ENCODE measurements at regions not wholly inside any gene's neighbourhood (a gene's known extent, or its start where the extent isn't known, plus 50 kb on each side); places are given as distances from the start of the nearest gene placed in this dataset.

DNA sequence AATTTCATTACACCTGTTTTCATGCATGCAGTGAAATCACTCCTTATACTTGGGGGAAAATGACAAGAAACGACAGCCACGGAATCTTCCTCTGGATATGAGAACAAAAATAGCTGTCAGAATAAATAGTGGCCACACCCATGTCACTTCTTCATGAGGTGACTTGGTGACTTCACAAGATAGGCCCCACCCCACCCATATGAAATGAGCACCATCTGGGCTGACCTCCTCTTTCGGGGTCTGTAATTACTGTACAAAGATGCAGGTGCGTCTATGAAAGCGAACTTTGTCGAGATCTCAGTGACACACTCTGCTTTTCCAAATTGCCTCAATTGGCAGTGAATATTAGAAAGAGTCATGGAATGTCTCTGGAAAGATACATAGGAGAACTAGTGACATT, 184.2 kb upstream of the CCN2 start:
- intact Hi-C loops (cut with micrococcal nuclease; ENCODE audit: unreplicated experiment) = no loop called here
- FAIRE-seq (no peak), DNase-seq (ENCODE audit: low read depth, low spot score) (no peak), ATAC-seq (no peak)
- Histone ChIP-seq H2AFZ (ENCODE audit: control insufficient read depth, low read depth, low read length) (no peak overlapping the region), H3K27ac (ENCODE audit: control insufficient read depth, insufficient read depth) (no peak overlapping the region), H3K27me3 (replicated peaks in 1 of 2; ENCODE audit: control insufficient read depth in 2 of 2, insufficient read depth in 2 of 2, low read length in 1 of 2) (peaks cover 0 to 2% of the 10 kb centered on the region in 2 experiments; a peak in 1 of 4 replicates), H4K20me1 (ENCODE audit: control insufficient read depth, insufficient read depth) (no peaks in the 10 kb centered on the region), H3K4me2 (ENCODE audit: control insufficient read depth, insufficient read depth) (no peak overlapping the region), H3K79me2 (ENCODE audit: control insufficient read depth, insufficient read depth, low read length) (no peaks in the 10 kb centered on the region), H3K9ac (ENCODE audit: control insufficient read depth, insufficient read depth, low read length) (no peak overlapping the region), H3K4me3 (no peak overlapping the region), H3K36me3 (ENCODE audit: control insufficient read depth in 2 of 2, insufficient read depth in 2 of 2, low read length in 1 of 2) (no peaks in the 10 kb centered on the region), H3K4me1 (ENCODE audit: control insufficient read depth, insufficient read depth, low read length) (no peaks in the 10 kb centered on the region), H3K9me3 (replicated peaks; ENCODE audit: control insufficient read depth, insufficient read depth, low read length) (no peaks in the 10 kb centered on the region)
- ChIA-PET CTCF (interaction anchor here (0.6 kb wide), 1 partner anchor 9 kb away, joined by 3 read pairs; no protein-coding TSS in a partner anchor), SMC1A (ENCODE audit: uncharacterized antibody, unreplicated experiment) (no interaction called here), RAD21 (ENCODE audit: unreplicated experiment) (no interaction called here), POLR2A (no interaction called here)
- no TSS peak for BruUV-seq (replicated peaks)
- in situ Hi-C loops (cut with MboI) = no loop called here
- WGBS (ENCODE audit: insufficient coverage, insufficient replicate concordance, low lambda C conversion rate, missing lambda C conversion rate) = 49% methylated on average over 6 of the region's 6 CpGs
- TF ChIP-seq HDAC6 (IDR thresholded peaks at IDR 0.05; ENCODE audit: unreplicated experiment) (no peak), NFXL1 (IDR thresholded peaks at IDR 0.05; ENCODE audit: borderline replicate concordance) (no peak), EED (IDR thresholded peaks at IDR 0.05; ENCODE audit: low read depth) (no peak), CBX5 (IDR thresholded peaks at IDR 0.05; ENCODE audit: low read depth) (no peak), BACH1 (IDR thresholded peaks at IDR 0.05; ENCODE audit: borderline replicate concordance) (no peak), FOXM1 (IDR thresholded peaks at IDR 0.05; ENCODE audit: low read depth, low read length) (no peak)
- TF ChIP-seq, protein P1, sequence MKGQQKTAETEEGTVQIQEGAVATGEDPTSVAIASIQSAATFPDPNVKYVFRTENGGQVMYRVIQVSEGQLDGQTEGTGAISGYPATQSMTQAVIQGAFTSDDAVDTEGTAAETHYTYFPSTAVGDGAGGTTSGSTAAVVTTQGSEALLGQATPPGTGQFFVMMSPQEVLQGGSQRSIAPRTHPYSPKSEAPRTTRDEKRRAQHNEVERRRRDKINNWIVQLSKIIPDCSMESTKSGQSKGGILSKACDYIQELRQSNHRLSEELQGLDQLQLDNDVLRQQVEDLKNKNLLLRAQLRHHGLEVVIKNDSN (IDR thresholded peaks at IDR 0.05; ENCODE audit: borderline replicate concordance, extremely low read length, insufficient read depth, low read depth, low read length) = no peak
- TF ChIP-seq, protein P2, sequence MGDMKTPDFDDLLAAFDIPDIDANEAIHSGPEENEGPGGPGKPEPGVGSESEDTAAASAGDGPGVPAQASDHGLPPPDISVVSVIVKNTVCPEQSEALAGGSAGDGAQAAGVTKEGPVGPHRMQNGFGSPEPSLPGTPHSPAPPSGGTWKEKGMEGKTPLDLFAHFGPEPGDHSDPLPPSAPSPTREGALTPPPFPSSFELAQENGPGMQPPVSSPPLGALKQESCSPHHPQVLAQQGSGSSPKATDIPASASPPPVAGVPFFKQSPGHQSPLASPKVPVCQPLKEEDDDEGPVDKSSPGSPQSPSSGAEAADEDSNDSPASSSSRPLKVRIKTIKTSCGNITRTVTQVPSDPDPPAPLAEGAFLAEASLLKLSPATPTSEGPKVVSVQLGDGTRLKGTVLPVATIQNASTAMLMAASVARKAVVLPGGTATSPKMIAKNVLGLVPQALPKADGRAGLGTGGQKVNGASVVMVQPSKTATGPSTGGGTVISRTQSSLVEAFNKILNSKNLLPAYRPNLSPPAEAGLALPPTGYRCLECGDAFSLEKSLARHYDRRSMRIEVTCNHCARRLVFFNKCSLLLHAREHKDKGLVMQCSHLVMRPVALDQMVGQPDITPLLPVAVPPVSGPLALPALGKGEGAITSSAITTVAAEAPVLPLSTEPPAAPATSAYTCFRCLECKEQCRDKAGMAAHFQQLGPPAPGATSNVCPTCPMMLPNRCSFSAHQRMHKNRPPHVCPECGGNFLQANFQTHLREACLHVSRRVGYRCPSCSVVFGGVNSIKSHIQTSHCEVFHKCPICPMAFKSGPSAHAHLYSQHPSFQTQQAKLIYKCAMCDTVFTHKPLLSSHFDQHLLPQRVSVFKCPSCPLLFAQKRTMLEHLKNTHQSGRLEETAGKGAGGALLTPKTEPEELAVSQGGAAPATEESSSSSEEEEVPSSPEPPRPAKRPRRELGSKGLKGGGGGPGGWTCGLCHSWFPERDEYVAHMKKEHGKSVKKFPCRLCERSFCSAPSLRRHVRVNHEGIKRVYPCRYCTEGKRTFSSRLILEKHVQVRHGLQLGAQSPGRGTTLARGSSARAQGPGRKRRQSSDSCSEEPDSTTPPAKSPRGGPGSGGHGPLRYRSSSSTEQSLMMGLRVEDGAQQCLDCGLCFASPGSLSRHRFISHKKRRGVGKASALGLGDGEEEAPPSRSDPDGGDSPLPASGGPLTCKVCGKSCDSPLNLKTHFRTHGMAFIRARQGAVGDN (IDR thresholded peaks at IDR 0.05) = no peak
- TF ChIP-seq, protein P3, sequence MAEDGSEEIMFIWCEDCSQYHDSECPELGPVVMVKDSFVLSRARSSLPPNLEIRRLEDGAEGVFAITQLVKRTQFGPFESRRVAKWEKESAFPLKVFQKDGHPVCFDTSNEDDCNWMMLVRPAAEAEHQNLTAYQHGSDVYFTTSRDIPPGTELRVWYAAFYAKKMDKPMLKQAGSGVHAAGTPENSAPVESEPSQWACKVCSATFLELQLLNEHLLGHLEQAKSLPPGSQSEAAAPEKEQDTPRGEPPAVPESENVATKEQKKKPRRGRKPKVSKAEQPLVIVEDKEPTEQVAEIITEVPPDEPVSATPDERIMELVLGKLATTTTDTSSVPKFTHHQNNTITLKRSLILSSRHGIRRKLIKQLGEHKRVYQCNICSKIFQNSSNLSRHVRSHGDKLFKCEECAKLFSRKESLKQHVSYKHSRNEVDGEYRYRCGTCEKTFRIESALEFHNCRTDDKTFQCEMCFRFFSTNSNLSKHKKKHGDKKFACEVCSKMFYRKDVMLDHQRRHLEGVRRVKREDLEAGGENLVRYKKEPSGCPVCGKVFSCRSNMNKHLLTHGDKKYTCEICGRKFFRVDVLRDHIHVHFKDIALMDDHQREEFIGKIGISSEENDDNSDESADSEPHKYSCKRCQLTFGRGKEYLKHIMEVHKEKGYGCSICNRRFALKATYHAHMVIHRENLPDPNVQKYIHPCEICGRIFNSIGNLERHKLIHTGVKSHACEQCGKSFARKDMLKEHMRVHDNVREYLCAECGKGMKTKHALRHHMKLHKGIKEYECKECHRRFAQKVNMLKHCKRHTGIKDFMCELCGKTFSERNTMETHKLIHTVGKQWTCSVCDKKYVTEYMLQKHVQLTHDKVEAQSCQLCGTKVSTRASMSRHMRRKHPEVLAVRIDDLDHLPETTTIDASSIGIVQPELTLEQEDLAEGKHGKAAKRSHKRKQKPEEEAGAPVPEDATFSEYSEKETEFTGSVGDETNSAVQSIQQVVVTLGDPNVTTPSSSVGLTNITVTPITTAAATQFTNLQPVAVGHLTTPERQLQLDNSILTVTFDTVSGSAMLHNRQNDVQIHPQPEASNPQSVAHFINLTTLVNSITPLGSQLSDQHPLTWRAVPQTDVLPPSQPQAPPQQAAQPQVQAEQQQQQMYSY (CRISPR knock-in tag; IDR thresholded peaks at IDR 0.05) = no peak
- TF ChIP-seq, protein P4, sequence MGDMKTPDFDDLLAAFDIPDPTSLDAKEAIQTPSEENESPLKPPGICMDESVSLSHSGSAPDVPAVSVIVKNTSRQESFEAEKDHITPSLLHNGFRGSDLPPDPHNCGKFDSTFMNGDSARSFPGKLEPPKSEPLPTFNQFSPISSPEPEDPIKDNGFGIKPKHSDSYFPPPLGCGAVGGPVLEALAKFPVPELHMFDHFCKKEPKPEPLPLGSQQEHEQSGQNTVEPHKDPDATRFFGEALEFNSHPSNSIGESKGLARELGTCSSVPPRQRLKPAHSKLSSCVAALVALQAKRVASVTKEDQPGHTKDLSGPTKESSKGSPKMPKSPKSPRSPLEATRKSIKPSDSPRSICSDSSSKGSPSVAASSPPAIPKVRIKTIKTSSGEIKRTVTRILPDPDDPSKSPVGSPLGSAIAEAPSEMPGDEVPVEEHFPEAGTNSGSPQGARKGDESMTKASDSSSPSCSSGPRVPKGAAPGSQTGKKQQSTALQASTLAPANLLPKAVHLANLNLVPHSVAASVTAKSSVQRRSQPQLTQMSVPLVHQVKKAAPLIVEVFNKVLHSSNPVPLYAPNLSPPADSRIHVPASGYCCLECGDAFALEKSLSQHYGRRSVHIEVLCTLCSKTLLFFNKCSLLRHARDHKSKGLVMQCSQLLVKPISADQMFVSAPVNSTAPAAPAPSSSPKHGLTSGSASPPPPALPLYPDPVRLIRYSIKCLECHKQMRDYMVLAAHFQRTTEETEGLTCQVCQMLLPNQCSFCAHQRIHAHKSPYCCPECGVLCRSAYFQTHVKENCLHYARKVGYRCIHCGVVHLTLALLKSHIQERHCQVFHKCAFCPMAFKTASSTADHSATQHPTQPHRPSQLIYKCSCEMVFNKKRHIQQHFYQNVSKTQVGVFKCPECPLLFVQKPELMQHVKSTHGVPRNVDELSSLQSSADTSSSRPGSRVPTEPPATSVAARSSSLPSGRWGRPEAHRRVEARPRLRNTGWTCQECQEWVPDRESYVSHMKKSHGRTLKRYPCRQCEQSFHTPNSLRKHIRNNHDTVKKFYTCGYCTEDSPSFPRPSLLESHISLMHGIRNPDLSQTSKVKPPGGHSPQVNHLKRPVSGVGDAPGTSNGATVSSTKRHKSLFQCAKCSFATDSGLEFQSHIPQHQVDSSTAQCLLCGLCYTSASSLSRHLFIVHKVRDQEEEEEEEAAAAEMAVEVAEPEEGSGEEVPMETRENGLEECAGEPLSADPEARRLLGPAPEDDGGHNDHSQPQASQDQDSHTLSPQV (IDR thresholded peaks at IDR 0.05) = no peak

All from GM12878 (cell line).